Type B pancreatic cell (in vitro differentiated cells): ENCODE measurements at regions not wholly inside any gene's neighbourhood (a gene's known extent, or its start where the extent isn't known, plus 50 kb on each side); places are given as distances from the start of the nearest gene placed in this dataset.

ENCODE experiments used
- DNase-seq: peaks from one replicate; pipeline ENCODE4 v3.0.0; 2021; ENCODE audit warnings: mixed read lengths; ENCODE audit not compliant: unreplicated experiment; ENCODE audit errors: extremely low spot score
- H3K27ac Mint-ChIP-seq: 2 replicates; pipeline ENCODE4 v1.8.0; 2021; ENCODE audit warnings: mild to moderate bottlenecking, mixed read lengths
- H3K27me3 Mint-ChIP-seq: 2 replicates; pipeline ENCODE4 v1.8.0; 2021; ENCODE audit warnings: mixed read lengths
- H3K36me3 Mint-ChIP-seq: 2 replicates; pipeline ENCODE4 v1.8.0; 2021; ENCODE audit warnings: mixed read lengths
- H3K4me1 Mint-ChIP-seq: one replicate; pipeline ENCODE4 v1.8.0; 2021; ENCODE audit warnings: mixed read lengths; ENCODE audit not compliant: unreplicated experiment
- H3K4me3 Mint-ChIP-seq: 2 replicates; pipeline ENCODE4 v1.8.0; 2021; ENCODE audit warnings: mild to moderate bottlenecking, mixed read lengths
- H3K9me3 Mint-ChIP-seq: 2 replicates; pipeline ENCODE4 v1.8.0; 2021; ENCODE audit warnings: mixed read lengths
- CTCF ChIP-seq: fragments of 200-600 bp; sonication (generic); conservative IDR thresholded peaks from 2 replicates; pipeline ENCODE4 v1.5.0; 2021; ENCODE audit warnings: antibody characterized with exemption, mild to moderate bottlenecking

- TF ChIP-seq CTCF: no peak
- H3K27me3 Mint-ChIP-seq: peaks cover 8% of the 10 kb centered on the region
- H3K27ac Mint-ChIP-seq: no peak overlapping the region
- H3K4me1 Mint-ChIP-seq: peaks cover 6% of the 10 kb centered on the region
- no peaks in the 10 kb centered on the region for H3K9me3 Mint-ChIP-seq
- no peaks in the 10 kb centered on the region for H3K36me3 Mint-ChIP-seq
- no peak for DNase-seq
- no peak overlapping the region for H3K4me3 Mint-ChIP-seq
Observed at GRCh38 chr19:29089315-29089870, 123.6 kb downstream of the UQCRFS1 start.

- Mint-ChIP-seq H3K4me3 (no peak overlapping the region), H3K4me1 (peaks cover 6% of the 10 kb centered on the region), H3K9me3 (no peaks in the 10 kb centered on the region), H3K27me3 (peaks cover 10% of the 10 kb centered on the region), H3K36me3 (no peaks in the 10 kb centered on the region), H3K27ac (no peak overlapping the region)
- DNase-seq: no peak
- TF ChIP-seq CTCF: no peak
Observed at GRCh38 chr19:29088761-29089160, 124.2 kb downstream of the UQCRFS1 start.

- Mint-ChIP-seq H3K27me3 (peaks cover 10% of the 10 kb centered on the region), H3K4me1 (peaks cover 6% of the 10 kb centered on the region), H3K9me3 (no peaks in the 10 kb centered on the region), H3K36me3 (no peaks in the 10 kb centered on the region), H3K4me3 (no peak overlapping the region), H3K27ac (no peak overlapping the region)
- DNase-seq: no peak
- TF ChIP-seq CTCF: no peak
Observed at GRCh38 chr19:29086646-29087045, 126.3 kb downstream of the UQCRFS1 start.

DNA sequence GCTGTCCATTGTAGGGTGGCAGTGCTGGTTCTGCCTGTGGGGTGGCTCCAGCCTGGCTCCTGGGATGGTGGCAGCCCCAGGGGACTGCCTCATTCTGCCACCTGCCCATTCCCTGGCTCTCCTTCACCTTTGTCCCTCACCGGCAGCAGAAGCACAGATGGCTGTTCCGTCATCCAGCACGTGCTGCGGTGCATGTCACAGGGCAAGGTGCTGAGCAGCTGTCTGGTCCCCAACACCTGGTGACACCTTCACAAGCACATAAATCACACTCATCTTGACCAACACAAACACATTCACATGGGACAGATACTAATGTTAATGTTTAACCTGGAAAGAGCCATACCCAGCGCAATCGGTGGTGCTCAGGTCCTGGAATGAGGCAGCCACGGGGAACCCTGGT, 126.8 kb downstream of the UQCRFS1 start:
- peak overlapping the region; percentile 65 for H3K27ac Mint-ChIP-seq
- peaks cover 2% of the 10 kb centered on the region for H3K4me1 Mint-ChIP-seq
- peaks cover 10% of the 10 kb centered on the region for H3K27me3 Mint-ChIP-seq
- DNase-seq: no peak
- H3K4me3 Mint-ChIP-seq: no peak overlapping the region
- no peak for TF ChIP-seq CTCF
- no peaks in the 10 kb centered on the region for H3K9me3 Mint-ChIP-seq
- H3K36me3 Mint-ChIP-seq: no peaks in the 10 kb centered on the region

- no peak for TF ChIP-seq CTCF
- Mint-ChIP-seq H3K27me3 (peaks cover 10% of the 10 kb centered on the region), H3K36me3 (no peaks in the 10 kb centered on the region), H3K4me1 (no peaks in the 10 kb centered on the region), H3K27ac (peak overlapping the region; percentile 65), H3K9me3 (no peaks in the 10 kb centered on the region), H3K4me3 (no peak overlapping the region)
- no peak for DNase-seq
Observed at GRCh38 chr19:29085630-29086029, 127.3 kb downstream of the UQCRFS1 start.

- Mint-ChIP-seq H3K27me3 (peaks cover 10% of the 10 kb centered on the region), H3K9me3 (no peaks in the 10 kb centered on the region), H3K27ac (no peak overlapping the region), H3K4me3 (no peak overlapping the region), H3K36me3 (no peaks in the 10 kb centered on the region), H3K4me1 (no peaks in the 10 kb centered on the region)
- TF ChIP-seq CTCF: no peak
- no peak for DNase-seq
Observed at GRCh38 chr19:29085206-29085605, 127.7 kb downstream of the UQCRFS1 start.
